ENCODE measurements at regions not wholly inside any gene's neighbourhood (a gene's known extent, or its start where the extent isn't known, plus 50 kb on each side); places are given as distances from the start of the nearest gene placed in this dataset.

DNA sequence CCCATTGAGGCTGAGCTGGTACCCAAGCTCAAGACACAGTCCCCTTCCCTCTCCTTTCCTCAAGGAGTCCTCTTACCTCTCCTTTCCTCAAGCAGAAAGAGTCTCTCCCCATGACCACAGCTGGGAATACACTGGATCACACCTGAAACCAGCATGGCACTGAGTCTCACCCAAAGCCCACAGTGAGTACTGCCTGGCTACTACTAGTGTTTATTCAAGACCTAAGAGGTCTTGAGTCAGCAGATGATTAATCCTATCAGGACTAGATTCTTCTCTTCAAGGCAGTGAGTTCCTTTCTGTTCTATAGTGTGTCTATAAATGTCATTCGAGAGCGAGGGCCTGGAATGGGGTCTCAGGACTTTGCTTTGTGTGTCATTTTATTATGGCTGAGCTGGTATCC, 111.4 kb downstream of the METTL4 start:
- no peaks in the 10 kb centered on the region for H3K4me1 ChIP-seq (ENCODE audit: control extremely low read depth in 1 of 4, control insufficient read depth in 4 of 4, insufficient read depth in 4 of 4, low read length in 3 of 4)
- no peak overlapping the region for H3K4me3 ChIP-seq (ENCODE audit: control insufficient read depth in 1 of 7, extremely low read depth in 1 of 7, insufficient read depth in 4 of 7, low read depth in 2 of 7, low read length in 6 of 7)
- POLR2A ChIA-PET, result no interaction called here
- 100% methylated on average over 1 of the region's 2 CpGs for WGBS (ENCODE audit: insufficient coverage)
- no peak for DNase-seq
- H3K27me3 ChIP-seq (replicated peaks in 2 of 5; ENCODE audit: control insufficient read depth in 4 of 5, insufficient read depth in 5 of 5, low read length in 4 of 5), result no peaks in the 10 kb centered on the region
- H3K36me3 ChIP-seq (ENCODE audit: control insufficient read depth in 4 of 4, insufficient read depth in 4 of 4, low read length in 3 of 4), result no peaks in the 10 kb centered on the region
- H3K9me3 ChIP-seq (ENCODE audit: control extremely low read depth in 1 of 5, control insufficient read depth in 4 of 5, insufficient read depth in 2 of 5, low read depth in 1 of 5, low read length in 4 of 5), result peaks cover 0 to 2% (median 0%) of the 10 kb centered on the region in 5 experiments
- CTCF ChIA-PET, result no interaction called here
- no peak overlapping the region for H3K27ac ChIP-seq (ENCODE audit: insufficient read depth in 1 of 2, low read depth in 1 of 2, low read length in 2 of 2, poor library complexity in 1 of 2, severe bottlenecking in 2 of 2)

DNA sequence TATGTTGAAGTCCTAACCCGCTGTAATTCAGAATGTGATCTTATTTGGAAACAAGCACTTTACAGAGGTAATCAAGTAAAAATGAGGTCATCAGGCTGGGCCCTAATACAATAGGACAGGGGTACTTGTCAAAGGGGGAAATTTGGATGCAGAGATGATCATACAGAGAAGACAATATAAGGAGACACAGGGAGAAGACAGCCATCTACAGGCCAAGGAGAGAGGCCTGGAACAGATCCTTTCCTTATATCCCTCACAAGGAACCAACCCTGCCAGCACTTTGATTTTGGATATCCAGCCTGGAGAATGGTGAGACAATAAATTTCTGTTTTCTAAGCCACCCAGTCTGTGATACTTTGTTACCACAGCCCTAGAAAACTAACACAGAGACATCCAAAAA, 104.3 kb downstream of the METTL4 start:
- H3K27me3 ChIP-seq (replicated peaks in 2 of 5; ENCODE audit: control insufficient read depth in 4 of 5, insufficient read depth in 5 of 5, low read length in 4 of 5), result no peaks in the 10 kb centered on the region
- H3K27ac ChIP-seq (ENCODE audit: insufficient read depth in 1 of 2, low read depth in 1 of 2, low read length in 2 of 2, poor library complexity in 1 of 2, severe bottlenecking in 2 of 2), result no peak overlapping the region
- no peak overlapping the region for H3K4me3 ChIP-seq (ENCODE audit: control insufficient read depth in 1 of 7, extremely low read depth in 1 of 7, insufficient read depth in 4 of 7, low read depth in 2 of 7, low read length in 6 of 7)
- ChIA-PET CTCF (no interaction called here), POLR2A (no interaction called here)
- 100% methylated on average over 1 of the region's 1 CpG for WGBS (ENCODE audit: insufficient coverage)
- no peaks in the 10 kb centered on the region for H3K4me1 ChIP-seq (ENCODE audit: control extremely low read depth in 1 of 4, control insufficient read depth in 4 of 4, insufficient read depth in 4 of 4, low read length in 3 of 4)
- DNase-seq, result no peak
- no peaks in the 10 kb centered on the region for H3K36me3 ChIP-seq (ENCODE audit: control insufficient read depth in 4 of 4, insufficient read depth in 4 of 4, low read length in 3 of 4)
- H3K9me3 ChIP-seq (ENCODE audit: control extremely low read depth in 1 of 5, control insufficient read depth in 4 of 5, insufficient read depth in 2 of 5, low read depth in 1 of 5, low read length in 4 of 5), result peaks cover 0 to 1% (median 0%) of the 10 kb centered on the region in 5 experiments

DNA sequence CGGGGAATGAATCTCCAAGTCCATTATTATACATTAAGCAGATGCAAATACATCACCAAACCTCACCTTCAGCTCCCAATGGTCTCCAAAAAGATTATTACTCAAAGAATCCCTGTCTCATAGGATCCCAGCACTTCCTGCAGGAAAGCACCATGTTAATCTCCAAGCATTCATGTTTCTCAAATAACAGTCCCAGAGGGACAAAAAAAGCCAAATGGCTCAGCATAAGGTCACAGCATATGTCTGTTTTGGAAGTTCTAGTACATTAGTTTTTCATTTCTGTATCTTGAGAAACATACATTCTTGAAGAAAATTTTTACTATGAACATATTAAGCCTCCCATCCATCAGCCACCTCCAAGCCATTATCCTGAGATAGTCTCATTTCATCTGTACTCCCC, 103.3 kb downstream of the METTL4 start:
- ChIA-PET CTCF (no interaction called here), POLR2A (no interaction called here)
- peaks cover 0 to 1% (median 0%) of the 10 kb centered on the region in 5 experiments for H3K9me3 ChIP-seq (ENCODE audit: control extremely low read depth in 1 of 5, control insufficient read depth in 4 of 5, insufficient read depth in 2 of 5, low read depth in 1 of 5, low read length in 4 of 5)
- no peak for DNase-seq
- H3K4me3 ChIP-seq (ENCODE audit: control insufficient read depth in 1 of 7, extremely low read depth in 1 of 7, insufficient read depth in 4 of 7, low read depth in 2 of 7, low read length in 6 of 7), result no peak overlapping the region
- H3K4me1 ChIP-seq (ENCODE audit: control extremely low read depth in 1 of 4, control insufficient read depth in 4 of 4, insufficient read depth in 4 of 4, low read length in 3 of 4), result no peaks in the 10 kb centered on the region
- no peaks in the 10 kb centered on the region for H3K27me3 ChIP-seq (replicated peaks in 2 of 5; ENCODE audit: control insufficient read depth in 4 of 5, insufficient read depth in 5 of 5, low read length in 4 of 5)
- no CpG with 5 or more reads among the region's 1 CpG for WGBS (ENCODE audit: insufficient coverage)
- no peaks in the 10 kb centered on the region for H3K36me3 ChIP-seq (ENCODE audit: control insufficient read depth in 4 of 4, insufficient read depth in 4 of 4, low read length in 3 of 4)
- H3K27ac ChIP-seq (ENCODE audit: insufficient read depth in 1 of 2, low read depth in 1 of 2, low read length in 2 of 2, poor library complexity in 1 of 2, severe bottlenecking in 2 of 2), result no peak overlapping the region

DNA sequence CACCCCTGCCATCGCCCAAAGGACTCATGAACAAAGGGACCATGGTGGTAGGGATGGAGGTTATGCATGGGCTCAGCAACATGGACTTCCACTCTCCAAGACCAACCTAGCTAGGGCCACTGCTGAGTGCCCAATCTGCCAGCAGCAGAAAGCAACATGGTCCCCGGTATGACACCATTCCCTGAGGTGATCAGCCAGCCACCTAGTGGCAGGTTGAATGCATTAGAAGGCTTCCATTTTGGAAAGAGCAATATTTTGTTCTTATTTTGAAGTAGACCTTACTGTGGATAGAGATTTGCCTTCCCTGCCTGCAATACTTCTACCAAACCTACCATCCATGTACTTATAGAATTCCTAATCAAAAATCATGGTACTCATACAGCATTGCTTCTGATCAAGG, 99.8 kb downstream of the METTL4 start:
- no peak overlapping the region for H3K27ac ChIP-seq (ENCODE audit: insufficient read depth in 1 of 2, low read depth in 1 of 2, low read length in 2 of 2, poor library complexity in 1 of 2, severe bottlenecking in 2 of 2)
- ChIA-PET POLR2A (no interaction called here), CTCF (no interaction called here)
- H3K4me3 ChIP-seq (ENCODE audit: control insufficient read depth in 1 of 7, extremely low read depth in 1 of 7, insufficient read depth in 4 of 7, low read depth in 2 of 7, low read length in 6 of 7), result no peak overlapping the region
- 100% methylated on average over 1 of the region's 2 CpGs for WGBS (ENCODE audit: insufficient coverage)
- H3K27me3 ChIP-seq (replicated peaks in 2 of 5; ENCODE audit: control insufficient read depth in 4 of 5, insufficient read depth in 5 of 5, low read length in 4 of 5), result no peaks in the 10 kb centered on the region
- DNase-seq, result no peak
- H3K4me1 ChIP-seq (ENCODE audit: control extremely low read depth in 1 of 4, control insufficient read depth in 4 of 4, insufficient read depth in 4 of 4, low read length in 3 of 4), result no peaks in the 10 kb centered on the region
- H3K36me3 ChIP-seq (ENCODE audit: control insufficient read depth in 4 of 4, insufficient read depth in 4 of 4, low read length in 3 of 4), result no peaks in the 10 kb centered on the region
- H3K9me3 ChIP-seq (ENCODE audit: control extremely low read depth in 1 of 5, control insufficient read depth in 4 of 5, insufficient read depth in 2 of 5, low read depth in 1 of 5, low read length in 4 of 5), result peaks cover 0 to 1% (median 0%) of the 10 kb centered on the region in 5 experiments

DNA sequence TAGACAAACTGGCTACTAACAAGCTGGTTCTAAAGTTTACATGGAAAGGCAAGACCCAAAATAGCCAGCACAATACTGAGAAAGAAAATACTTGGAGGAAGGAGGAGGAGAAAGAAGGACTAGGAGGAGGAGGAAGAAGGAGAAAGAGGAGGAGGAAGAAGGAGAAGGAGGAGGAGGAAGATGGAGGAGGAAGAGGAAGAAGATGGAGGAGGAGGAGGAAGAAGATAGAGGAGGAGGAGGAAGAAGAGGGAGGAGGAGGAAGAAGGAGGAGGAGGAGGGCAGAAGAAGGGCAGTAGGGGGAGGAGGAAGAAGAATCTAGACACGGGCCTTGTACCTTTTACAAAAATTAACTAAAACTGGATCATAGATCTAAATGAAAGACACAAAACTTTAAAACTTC, 92.6 kb downstream of the METTL4 start:
- no CpG with 5 or more reads among the region's 1 CpG for WGBS (ENCODE audit: insufficient coverage)
- no peaks in the 10 kb centered on the region for H3K4me1 ChIP-seq (ENCODE audit: control extremely low read depth in 1 of 4, control insufficient read depth in 4 of 4, insufficient read depth in 4 of 4, low read length in 3 of 4)
- no peaks in the 10 kb centered on the region for H3K36me3 ChIP-seq (ENCODE audit: control insufficient read depth in 4 of 4, insufficient read depth in 4 of 4, low read length in 3 of 4)
- ChIA-PET CTCF (no interaction called here), POLR2A (no interaction called here)
- no peak for DNase-seq
- H3K4me3 ChIP-seq (ENCODE audit: control insufficient read depth in 1 of 7, extremely low read depth in 1 of 7, insufficient read depth in 4 of 7, low read depth in 2 of 7, low read length in 6 of 7), result no peak overlapping the region
- H3K27ac ChIP-seq (ENCODE audit: insufficient read depth in 1 of 2, low read depth in 1 of 2, low read length in 2 of 2, poor library complexity in 1 of 2, severe bottlenecking in 2 of 2), result no peak overlapping the region
- no peaks in the 10 kb centered on the region for H3K9me3 ChIP-seq (ENCODE audit: control extremely low read depth in 1 of 5, control insufficient read depth in 4 of 5, insufficient read depth in 2 of 5, low read depth in 1 of 5, low read length in 4 of 5)
- peaks cover 0 to 2% (median 0%) of the 10 kb centered on the region in 5 experiments for H3K27me3 ChIP-seq (replicated peaks in 2 of 5; ENCODE audit: control insufficient read depth in 4 of 5, insufficient read depth in 5 of 5, low read length in 4 of 5)

DNA sequence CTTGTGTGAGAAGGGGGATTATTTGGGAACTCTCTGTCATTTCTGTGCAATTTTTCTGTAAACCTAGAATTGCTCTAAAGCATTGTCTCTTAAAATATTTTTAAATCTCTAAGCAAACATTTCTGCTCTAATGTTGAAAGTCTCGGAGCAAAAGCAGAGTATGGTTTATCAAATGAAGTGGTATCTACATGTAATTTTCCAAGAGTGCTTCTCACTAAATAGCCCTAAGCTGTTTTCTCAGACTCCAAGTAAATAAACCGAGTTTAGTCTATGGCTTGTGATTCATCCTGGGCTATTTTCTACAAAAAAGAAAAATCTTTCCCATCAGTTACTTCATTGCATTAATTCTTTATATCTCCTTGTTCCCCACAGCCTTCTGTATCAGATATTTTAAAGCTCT, 90.8 kb downstream of the METTL4 start:
- no peak overlapping the region for H3K4me3 ChIP-seq (ENCODE audit: control insufficient read depth in 1 of 7, extremely low read depth in 1 of 7, insufficient read depth in 4 of 7, low read depth in 2 of 7, low read length in 6 of 7)
- no peak overlapping the region for H3K27ac ChIP-seq (ENCODE audit: insufficient read depth in 1 of 2, low read depth in 1 of 2, low read length in 2 of 2, poor library complexity in 1 of 2, severe bottlenecking in 2 of 2)
- ChIA-PET CTCF (no interaction called here), POLR2A (no interaction called here)
- H3K36me3 ChIP-seq (ENCODE audit: control insufficient read depth in 4 of 4, insufficient read depth in 4 of 4, low read length in 3 of 4), result no peaks in the 10 kb centered on the region
- 100% methylated on average over 1 of the region's 2 CpGs for WGBS (ENCODE audit: insufficient coverage)
- peaks cover 0 to 2% (median 0%) of the 10 kb centered on the region in 5 experiments for H3K27me3 ChIP-seq (replicated peaks in 2 of 5; ENCODE audit: control insufficient read depth in 4 of 5, insufficient read depth in 5 of 5, low read length in 4 of 5)
- H3K4me1 ChIP-seq (ENCODE audit: control extremely low read depth in 1 of 4, control insufficient read depth in 4 of 4, insufficient read depth in 4 of 4, low read length in 3 of 4), result no peaks in the 10 kb centered on the region
- H3K9me3 ChIP-seq (ENCODE audit: control extremely low read depth in 1 of 5, control insufficient read depth in 4 of 5, insufficient read depth in 2 of 5, low read depth in 1 of 5, low read length in 4 of 5), result no peaks in the 10 kb centered on the region
- DNase-seq, result no peak

DNA sequence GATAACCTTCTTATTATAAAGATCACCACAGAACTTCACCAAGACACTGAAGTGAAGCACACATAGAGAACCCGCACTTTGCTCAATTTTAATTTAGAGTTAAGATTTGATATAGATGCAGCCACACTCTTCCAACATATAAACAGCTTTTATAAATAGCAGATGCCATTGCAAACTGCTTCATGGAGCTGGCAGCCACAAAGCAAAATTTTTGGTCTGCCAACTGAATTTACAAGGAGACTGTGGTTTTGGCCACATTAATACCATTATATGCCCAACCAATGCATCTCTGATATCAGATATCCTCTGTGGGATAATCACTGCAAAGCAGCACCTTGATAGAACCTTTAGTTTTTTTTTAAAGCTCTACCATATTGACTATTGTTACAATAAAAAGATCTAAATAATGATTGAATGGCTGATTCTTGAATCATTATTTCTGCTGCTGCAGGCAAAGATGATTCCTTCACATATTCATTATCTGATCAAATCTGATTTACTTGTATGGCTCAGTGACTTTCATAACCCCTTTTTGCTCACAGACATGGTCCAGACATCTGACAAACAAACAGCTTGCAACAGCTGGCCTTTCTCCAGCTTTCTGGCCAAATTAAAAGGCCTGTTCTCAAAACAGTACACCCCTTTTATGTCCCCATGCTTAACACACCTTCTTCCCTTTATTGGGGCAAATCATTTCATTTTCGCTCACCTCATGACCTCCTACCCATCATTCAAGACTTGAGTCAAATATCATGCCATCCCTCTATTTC, 88.4 kb downstream of the METTL4 start:
- Histone ChIP-seq H3K4me1 (ENCODE audit: control extremely low read depth in 1 of 4, control insufficient read depth in 4 of 4, insufficient read depth in 4 of 4, low read length in 3 of 4) (no peaks in the 10 kb centered on the region), H3K36me3 (ENCODE audit: control insufficient read depth in 4 of 4, insufficient read depth in 4 of 4, low read length in 3 of 4) (no peaks in the 10 kb centered on the region), H3K27me3 (replicated peaks in 2 of 5; ENCODE audit: control insufficient read depth in 4 of 5, insufficient read depth in 5 of 5, low read length in 4 of 5) (peaks cover 0 to 2% (median 2%) of the 10 kb centered on the region in 5 experiments), H3K4me3 (ENCODE audit: control insufficient read depth in 1 of 7, extremely low read depth in 1 of 7, insufficient read depth in 4 of 7, low read depth in 2 of 7, low read length in 6 of 7) (no peak overlapping the region), H3K27ac (ENCODE audit: insufficient read depth in 1 of 2, low read depth in 1 of 2, low read length in 2 of 2, poor library complexity in 1 of 2, severe bottlenecking in 2 of 2) (no peak overlapping the region), H3K9me3 (ENCODE audit: control extremely low read depth in 1 of 5, control insufficient read depth in 4 of 5, insufficient read depth in 2 of 5, low read depth in 1 of 5, low read length in 4 of 5) (no peaks in the 10 kb centered on the region)
- 100% methylated on average over 1 of the region's 2 CpGs for WGBS (ENCODE audit: insufficient coverage)
- no peak for DNase-seq
- ChIA-PET POLR2A (no interaction called here), CTCF (no interaction called here)
